ENCODE measurements at regions not wholly inside any gene's neighbourhood (a gene's known extent, or its start where the extent isn't known, plus 50 kb on each side); places are given as distances from the start of the nearest gene placed in this dataset.

DNA sequence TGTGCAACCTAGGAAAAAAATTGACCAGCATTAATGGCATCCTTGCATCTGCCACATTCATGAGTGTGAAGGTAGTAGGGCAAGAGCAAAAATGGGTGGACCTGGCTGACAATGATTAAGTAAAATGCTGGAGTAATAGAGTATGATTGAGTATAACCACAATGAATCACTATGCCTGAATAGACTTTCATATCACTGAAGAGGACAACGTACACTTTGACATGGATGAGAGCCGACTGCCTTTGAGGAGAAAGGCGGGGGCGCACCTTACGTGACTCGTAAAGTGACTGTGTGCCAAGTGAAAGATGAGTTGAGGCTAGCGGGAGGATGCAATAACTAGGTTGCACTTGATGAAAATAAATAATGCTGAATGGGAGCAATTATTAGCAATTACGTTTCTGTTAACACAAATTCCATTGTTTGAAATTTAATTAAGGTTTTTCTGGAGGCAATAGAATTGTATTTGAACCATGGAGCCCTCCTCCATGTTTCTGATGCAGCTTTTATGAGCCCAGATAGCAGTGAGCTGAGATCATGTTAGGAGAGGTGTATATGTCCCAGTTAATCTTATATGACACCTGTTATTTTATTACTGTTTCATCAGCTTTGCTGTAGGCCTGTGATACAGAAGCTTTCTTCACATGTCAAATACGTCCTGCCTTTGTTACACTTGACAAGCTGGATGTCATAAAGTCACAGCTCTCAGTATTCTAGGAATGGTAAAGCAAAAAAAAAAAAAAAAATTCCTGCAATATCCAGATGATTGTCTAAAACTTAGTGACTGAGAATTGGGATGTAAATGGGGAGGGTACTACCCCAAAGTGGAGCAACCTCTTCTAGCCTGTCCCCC lies 596.5 kb downstream of the NXPH1 start:
- ChIA-PET CTCF (no interaction called here), POLR2A (ENCODE audit: unreplicated experiment) (no interaction called here)
- BruUV-seq (replicated peaks) = no TSS peak
- no peak for ATAC-seq (ENCODE audit: low read depth)
- no peak overlapping the region for H2AK5ac ChIP-seq (ENCODE audit: low read depth, low read length)
- H3K9me3 ChIP-seq (ENCODE audit: control insufficient read depth, insufficient read depth, low read length) = peaks cover 6% of the 10 kb centered on the region
- DNase-seq = no peak
- no peak overlapping the region for H4K91ac ChIP-seq (ENCODE audit: insufficient read depth, low read depth, low read length)
- H3K4me2 ChIP-seq (ENCODE audit: low read depth, low read length) = no peak overlapping the region
- dilution Hi-C loops (cut with HindIII; ENCODE audit: low sequenced_read_pairs, unreplicated experiment) = no loop called here
- H4K20me1 ChIP-seq (ENCODE audit: insufficient read depth, low read length) = no peaks in the 10 kb centered on the region
- no peak overlapping the region for H3K4ac ChIP-seq (ENCODE audit: low read depth, low read length)
- H3K56ac ChIP-seq (ENCODE audit: extremely low read depth, insufficient read depth, low read length) = no peak overlapping the region
- no peak overlapping the region for H4K5ac ChIP-seq (ENCODE audit: low read depth, low read length)
- no peaks in the 10 kb centered on the region for H3K79me1 ChIP-seq (ENCODE audit: low read depth in 1 of 2, low read length in 2 of 2)
- no peak overlapping the region for H3K18ac ChIP-seq (ENCODE audit: low read depth, low read length)
- intact Hi-C loops (cut with micrococcal nuclease) = no loop called here
- H2AK9ac ChIP-seq (replicated peaks; ENCODE audit: low read depth, low read length, poor library complexity) = no peak overlapping the region
- H3K4me1 ChIP-seq (ENCODE audit: control insufficient read depth, insufficient read depth, low read length) = no peaks in the 10 kb centered on the region
- in situ Hi-C loops (cut with MboI; ENCODE audit: low sequenced_read_pairs) = no loop called here
- H3K9ac ChIP-seq (ENCODE audit: low read depth, low read length) = no peak overlapping the region
- H4K8ac ChIP-seq (ENCODE audit: low read depth in 2 of 2, low read length in 2 of 2) = no peak overlapping the region
- H3K27ac ChIP-seq (ENCODE audit: insufficient read depth, low read length) = no peak overlapping the region
- H2BK20ac ChIP-seq (ENCODE audit: low read depth, low read length) = no peak overlapping the region
- TF ChIP-seq FOS (IDR thresholded peaks at IDR 0.05; ENCODE audit: low read depth, low read length) (no peak), BHLHE40 (IDR thresholded peaks at IDR 0.05; ENCODE audit: low read depth, low read length) (no peak), CEBPB (IDR thresholded peaks at IDR 0.05; ENCODE audit: low read depth, low read length) (no peak), MXI1 (IDR thresholded peaks at IDR 0.05; ENCODE audit: borderline replicate concordance, low read depth, low read length) (no peak), MAZ (IDR thresholded peaks at IDR 0.05; ENCODE audit: borderline replicate concordance, low read depth, low read length) (no peak), CHD1 (IDR thresholded peaks at IDR 0.05; ENCODE audit: low read depth, low read length) (no peak), RFX5 (IDR thresholded peaks at IDR 0.05; ENCODE audit: low read depth, low read length) (no peak)
- TF ChIP-seq, protein P1, sequence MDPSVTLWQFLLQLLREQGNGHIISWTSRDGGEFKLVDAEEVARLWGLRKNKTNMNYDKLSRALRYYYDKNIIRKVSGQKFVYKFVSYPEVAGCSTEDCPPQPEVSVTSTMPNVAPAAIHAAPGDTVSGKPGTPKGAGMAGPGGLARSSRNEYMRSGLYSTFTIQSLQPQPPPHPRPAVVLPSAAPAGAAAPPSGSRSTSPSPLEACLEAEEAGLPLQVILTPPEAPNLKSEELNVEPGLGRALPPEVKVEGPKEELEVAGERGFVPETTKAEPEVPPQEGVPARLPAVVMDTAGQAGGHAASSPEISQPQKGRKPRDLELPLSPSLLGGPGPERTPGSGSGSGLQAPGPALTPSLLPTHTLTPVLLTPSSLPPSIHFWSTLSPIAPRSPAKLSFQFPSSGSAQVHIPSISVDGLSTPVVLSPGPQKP (IDR thresholded peaks at IDR 0.05; ENCODE audit: borderline replicate concordance, low read depth, low read length) = no peak
- no peak overlapping the region for H2BK120ac ChIP-seq (ENCODE audit: low read depth, low read length)
- H2BK15ac ChIP-seq (ENCODE audit: low read depth, low read length) = no peak overlapping the region
- H3K9me1 ChIP-seq (ENCODE audit: insufficient read depth, low read length) = no peaks in the 10 kb centered on the region
- H2AFZ ChIP-seq (replicated peaks; ENCODE audit: low read length, poor library complexity) = no peak overlapping the region
- H3K23ac ChIP-seq (ENCODE audit: low read depth, low read length) = no peak overlapping the region
- WGBS, 2 experiments (ENCODE audit: extremely low coverage in 2 of 2, insufficient read length in 1 of 2) = no CpG with 5 or more reads among the region's 9 CpGs
- H2BK5ac ChIP-seq (ENCODE audit: low read depth, low read length, poor library complexity, severe bottlenecking) = no peak overlapping the region
- H3K14ac ChIP-seq (replicated peaks; ENCODE audit: low read depth, low read length) = no peak overlapping the region
- no peaks in the 10 kb centered on the region for H3K36me3 ChIP-seq (ENCODE audit: control insufficient read depth, insufficient read depth, low read length)
- no peak overlapping the region for H3K4me3 ChIP-seq (ENCODE audit: insufficient read depth, low read depth, low read length)
- no peaks in the 10 kb centered on the region for H3K27me3 ChIP-seq (ENCODE audit: control insufficient read depth, insufficient read depth, low read length)

Data from IMR-90 (cell line).